Parathyroid adenoma (tissue), 2 donors: ENCODE measurements at regions not wholly inside any gene's neighbourhood (a gene's known extent, or its start where the extent isn't known, plus 50 kb on each side); places are given as distances from the start of the nearest gene placed in this dataset.

Experiments
- H2AFZ ChIP-seq: fragments of 300-600 bp; sonication (generic); one replicate; pipeline ENCODE4 v1.7.0; 2017; ENCODE audit warnings: antibody characterized with exemption, mild to moderate bottlenecking
- H3K27ac ChIP-seq: fragments of 300-600 bp; sonication (generic); one replicate; pipeline ENCODE4 v1.7.0; 2017
- H3K27me3 ChIP-seq: fragments of 300-600 bp; sonication (generic); one replicate; pipeline ENCODE4 v1.7.0; 2017; ENCODE audit warnings: low read length; ENCODE audit not compliant: control insufficient read depth, insufficient read depth
- H3K36me3 ChIP-seq: fragments of 300-600 bp; sonication (generic); one replicate; pipeline ENCODE4 v1.7.0; 2017; ENCODE audit warnings: low read length; ENCODE audit not compliant: control insufficient read depth, insufficient read depth
- H3K4me1 ChIP-seq: fragments of 300-600 bp; sonication (generic); one replicate; pipeline ENCODE4 v1.7.0; 2017; ENCODE audit warnings: control low read depth
- H3K4me2 ChIP-seq: fragments of 300-600 bp; sonication (generic); one replicate; pipeline ENCODE4 v1.7.0; 2017; ENCODE audit warnings: low read length
- H3K4me3 ChIP-seq: fragments of 300-600 bp; sonication (generic); one replicate; pipeline ENCODE4 v1.7.0; 2017; ENCODE audit warnings: low read depth, low read length
- H3K79me2 ChIP-seq: fragments of 300-600 bp; sonication (generic); one replicate; pipeline ENCODE4 v1.7.0; 2017; ENCODE audit warnings: control low read depth
- H3K9ac ChIP-seq: fragments of 300-600 bp; sonication (generic); one replicate; pipeline ENCODE4 v1.7.0; 2017; ENCODE audit warnings: mild to moderate bottlenecking
- H3K9me3 ChIP-seq: fragments of 300-600 bp; sonication (generic); one replicate; pipeline ENCODE4 v1.7.0; 2017; ENCODE audit warnings: low read length; ENCODE audit not compliant: control insufficient read depth
- CTCF ChIP-seq: fragments of 300-600 bp; sonication (generic); IDR thresholded peaks from one replicate; pipeline ENCODE4 v1.7.0; 2017; ENCODE audit warnings: antibody characterized with exemption, mild to moderate bottlenecking
- donor health status: primary hyperparathyroidism.

- Histone ChIP-seq H3K79me2 (no peaks in the 10 kb centered on the region), H3K4me1 (no peaks in the 10 kb centered on the region), H2AFZ (no peak overlapping the region), H3K4me2 (no peak overlapping the region), H3K27ac (no peak overlapping the region), H3K4me3 (no peak overlapping the region), H3K9me3 (no peaks in the 10 kb centered on the region), H3K9ac (no peak overlapping the region), H3K36me3 (no peaks in the 10 kb centered on the region), H3K27me3 (no peaks in the 10 kb centered on the region)
- TF ChIP-seq CTCF, result no peak
Measured at GRCh38 chr4:114034189-114034588, 54.7 kb upstream of the ARSJ start.

GRCh38 chr4:114036426-114036825 lies 57.0 kb upstream of the ARSJ start:
- H3K27ac ChIP-seq, result no peak overlapping the region
- H3K36me3 ChIP-seq, result no peaks in the 10 kb centered on the region
- H3K9ac ChIP-seq, result no peak overlapping the region
- no peak overlapping the region for H2AFZ ChIP-seq
- no peaks in the 10 kb centered on the region for H3K27me3 ChIP-seq
- H3K4me2 ChIP-seq, result no peak overlapping the region
- no peak for TF ChIP-seq CTCF
- no peaks in the 10 kb centered on the region for H3K9me3 ChIP-seq
- no peaks in the 10 kb centered on the region for H3K4me1 ChIP-seq
- H3K4me3 ChIP-seq, result no peak overlapping the region
- H3K79me2 ChIP-seq, result no peaks in the 10 kb centered on the region

- no peak for TF ChIP-seq CTCF
- Histone ChIP-seq H3K9me3 (no peaks in the 10 kb centered on the region), H3K36me3 (no peaks in the 10 kb centered on the region), H3K27ac (no peak overlapping the region), H2AFZ (no peak overlapping the region), H3K4me3 (no peak overlapping the region), H3K4me2 (no peak overlapping the region), H3K79me2 (no peaks in the 10 kb centered on the region), H3K27me3 (no peaks in the 10 kb centered on the region), H3K4me1 (no peaks in the 10 kb centered on the region), H3K9ac (no peak overlapping the region)
Measured at GRCh38 chr4:114036864-114037263, 57.4 kb upstream of the ARSJ start.

- Histone ChIP-seq H3K9ac (no peak overlapping the region), H3K4me2 (no peak overlapping the region), H2AFZ (no peak overlapping the region), H3K9me3 (no peaks in the 10 kb centered on the region), H3K36me3 (no peaks in the 10 kb centered on the region), H3K27me3 (no peaks in the 10 kb centered on the region), H3K79me2 (no peaks in the 10 kb centered on the region), H3K4me3 (no peak overlapping the region), H3K27ac (no peak overlapping the region), H3K4me1 (no peaks in the 10 kb centered on the region)
- TF ChIP-seq CTCF, result no peak
Measured at GRCh38 chr4:114037988-114038387, 58.5 kb upstream of the ARSJ start.

GRCh38 chr4:114038762-114039387 lies 59.4 kb upstream of the ARSJ start:
- Histone ChIP-seq H3K4me2 (no peak overlapping the region), H3K9me3 (no peaks in the 10 kb centered on the region), H3K36me3 (no peaks in the 10 kb centered on the region), H2AFZ (no peak overlapping the region), H3K79me2 (no peaks in the 10 kb centered on the region), H3K4me1 (no peaks in the 10 kb centered on the region), H3K27ac (no peak overlapping the region), H3K9ac (no peak overlapping the region), H3K27me3 (no peaks in the 10 kb centered on the region), H3K4me3 (no peak overlapping the region)
- TF ChIP-seq CTCF, result no peak
